Activated CD8-positive, alpha-beta memory T cell treated with anti-CD3 and anti-CD28 coated beads for 48 hours (primary cell): ENCODE measurements at regions not wholly inside any gene's neighbourhood (a gene's known extent, or its start where the extent isn't known, plus 50 kb on each side); places are given as distances from the start of the nearest gene placed in this dataset.

ENCODE experiments used
- DNase-seq, 3 experiments: peaks; one replicate each; pipeline ENCODE4 v3.0.0-alpha.2; 2020; ENCODE audit warnings: low read depth in 2 of 3, low spot score in 2 of 3

DNA sequence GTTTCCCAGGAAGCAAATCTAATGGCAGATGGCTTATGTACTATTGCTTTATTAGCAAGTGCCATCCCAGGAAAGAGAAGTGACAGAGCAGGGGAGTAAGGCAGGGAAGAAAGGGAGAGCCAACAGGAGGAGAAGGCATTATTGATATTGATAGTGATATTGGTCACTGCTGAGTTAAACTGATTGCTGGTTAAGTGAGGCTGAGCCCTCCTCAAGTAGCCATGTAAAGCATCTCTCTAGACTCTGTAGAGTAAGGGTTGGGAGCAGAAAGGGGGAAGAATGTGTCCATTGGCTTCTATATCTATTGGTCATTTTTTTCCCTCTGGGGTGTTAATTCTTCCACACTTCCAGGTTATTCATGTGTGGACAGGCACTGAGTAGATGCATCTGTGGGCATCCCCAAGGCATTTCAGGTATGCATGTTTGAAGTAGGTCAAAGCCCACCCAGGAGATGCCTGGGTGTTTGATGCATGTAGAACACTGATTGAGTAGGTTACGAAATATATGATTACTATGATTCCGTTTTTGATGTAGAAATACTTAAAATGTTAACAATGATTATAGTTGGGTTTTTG, 290.5 kb upstream of the DPYD start:
- no peak for DNase-seq

DNA sequence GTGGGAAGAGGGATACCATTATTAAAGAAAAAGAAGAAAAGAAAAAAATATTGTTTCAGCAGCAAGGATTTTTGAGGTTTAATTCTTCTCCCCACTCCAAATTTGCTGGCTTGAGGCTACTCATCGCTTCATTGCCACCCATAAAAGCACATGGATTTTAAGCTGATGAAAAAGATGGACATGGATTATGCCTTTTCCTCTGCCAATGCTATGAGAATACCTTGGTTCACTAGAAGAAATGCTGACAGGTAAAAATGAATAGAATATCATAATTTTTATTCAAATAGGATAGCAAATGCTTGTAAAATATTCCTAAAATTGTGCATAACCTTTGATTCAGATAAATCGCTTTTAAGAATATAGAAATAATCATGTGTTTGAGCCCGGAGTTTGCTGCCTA, 289.7 kb upstream of the DPYD start:
- DNase-seq = no peak

DNA sequence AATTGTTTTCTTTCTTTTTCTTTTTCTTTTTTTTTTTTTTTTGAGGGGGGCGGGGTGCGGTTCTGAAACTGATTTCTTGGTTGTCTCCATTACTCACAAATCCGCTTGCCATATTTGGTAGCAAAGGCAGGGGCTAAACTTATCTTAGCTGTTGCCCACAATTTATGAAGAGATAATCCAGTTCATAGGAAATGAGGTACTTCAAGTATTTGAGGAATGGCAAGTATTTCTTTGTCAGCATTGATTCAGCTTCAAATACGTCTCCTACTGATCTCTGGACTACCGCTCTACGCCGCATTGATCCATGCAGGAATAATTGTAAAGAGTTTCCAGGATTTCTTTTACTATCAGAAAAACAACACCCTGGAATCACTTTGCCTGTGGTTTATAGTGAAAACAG, 289.2 kb upstream of the DPYD start:
- no peak for DNase-seq

DNA sequence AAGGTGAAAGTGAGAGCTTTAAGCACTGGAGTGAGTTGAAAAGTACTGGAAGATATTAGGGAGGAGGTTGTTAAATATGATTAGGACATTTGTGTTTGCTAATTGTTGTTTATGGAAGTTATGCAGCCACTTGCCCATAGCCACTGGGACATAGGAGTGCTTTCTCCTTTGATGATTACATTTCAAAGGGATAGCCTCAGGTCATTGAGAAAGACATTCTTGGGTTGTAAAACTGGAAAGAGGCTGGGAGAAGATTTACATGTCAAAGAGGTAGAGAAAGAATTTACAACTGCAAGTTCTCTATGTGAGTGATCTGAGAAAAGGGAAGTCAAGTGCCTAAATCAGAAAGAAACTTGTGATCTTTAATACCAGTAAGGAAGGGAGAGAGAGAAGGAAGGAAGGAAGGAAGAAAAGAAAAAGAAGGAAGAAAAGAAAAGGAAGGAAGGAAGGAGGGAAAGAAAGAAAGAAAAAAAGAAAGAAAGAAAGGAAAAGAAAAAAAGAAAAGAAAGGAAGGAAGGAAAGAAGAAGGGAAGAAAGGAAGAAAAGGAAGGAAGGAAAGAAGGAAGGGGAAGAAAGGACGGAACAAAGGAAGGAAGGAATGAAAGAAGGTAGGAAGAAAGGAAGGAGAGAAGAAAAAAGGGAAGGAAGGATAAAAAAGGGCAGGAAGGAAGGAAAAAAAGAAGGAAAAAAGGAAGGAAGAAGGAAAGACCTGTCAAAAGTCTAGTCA, 284.6 kb upstream of the DPYD start:
- DNase-seq = no peak

DNA sequence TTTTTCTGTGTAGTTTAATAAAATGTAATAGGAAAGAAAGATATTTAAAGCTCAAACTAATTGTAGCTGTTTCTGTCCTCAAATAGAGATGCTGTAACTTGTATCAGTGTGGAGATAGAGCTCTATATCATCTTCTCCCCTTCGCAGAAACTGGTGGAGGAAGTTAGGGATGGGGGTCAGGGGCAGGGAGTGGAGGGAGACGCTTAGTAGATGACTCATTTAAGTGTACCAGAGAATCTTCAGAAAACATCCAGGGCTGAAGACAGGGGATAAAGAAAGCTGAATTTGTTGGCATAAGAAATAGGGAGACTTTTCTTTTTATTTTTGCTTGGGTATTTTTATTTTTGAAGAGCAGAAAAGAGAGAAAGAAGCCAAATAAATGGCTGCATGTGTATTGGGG, 282.6 kb upstream of the DPYD start:
- no peak for DNase-seq

DNA sequence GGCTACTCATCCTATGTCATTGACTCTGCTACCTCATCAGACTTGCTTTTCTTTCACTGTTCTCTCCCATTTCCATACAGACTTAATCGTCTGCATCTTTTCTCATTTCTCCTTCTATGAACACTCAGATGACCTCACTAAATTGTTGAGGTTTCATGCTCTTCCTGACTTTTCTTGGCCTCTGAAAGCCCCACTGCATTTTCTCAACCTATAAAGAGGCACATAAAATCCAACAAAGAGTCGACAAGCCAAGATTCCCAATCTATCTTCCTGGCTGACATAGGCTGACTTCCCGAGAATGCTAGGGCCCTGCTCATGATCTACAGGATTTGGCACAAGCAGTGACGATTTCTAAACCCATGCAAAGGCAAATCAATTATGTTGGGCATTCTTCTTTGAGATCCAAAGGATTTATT, 280.8 kb upstream of the DPYD start:
- no peak for DNase-seq

DNA sequence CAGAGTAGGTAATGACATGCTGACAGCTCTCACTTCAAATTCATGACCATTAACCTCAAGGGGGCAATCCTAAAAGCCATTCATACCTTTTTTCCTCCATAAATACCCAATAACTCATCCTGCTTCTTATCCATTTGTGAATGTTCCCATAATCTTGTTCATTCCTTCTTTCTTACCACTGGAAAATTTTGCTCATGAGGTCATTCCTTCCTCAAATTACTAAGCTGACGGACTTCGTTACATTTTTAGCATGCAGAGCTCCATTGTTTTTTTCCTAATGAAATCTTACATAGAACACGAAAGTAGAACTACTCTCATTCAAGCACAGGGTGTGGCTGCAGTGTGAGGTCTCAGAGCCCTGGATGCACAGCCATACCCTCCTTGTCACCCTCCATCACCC, 276.5 kb upstream of the DPYD start:
- no peak for DNase-seq

DNA sequence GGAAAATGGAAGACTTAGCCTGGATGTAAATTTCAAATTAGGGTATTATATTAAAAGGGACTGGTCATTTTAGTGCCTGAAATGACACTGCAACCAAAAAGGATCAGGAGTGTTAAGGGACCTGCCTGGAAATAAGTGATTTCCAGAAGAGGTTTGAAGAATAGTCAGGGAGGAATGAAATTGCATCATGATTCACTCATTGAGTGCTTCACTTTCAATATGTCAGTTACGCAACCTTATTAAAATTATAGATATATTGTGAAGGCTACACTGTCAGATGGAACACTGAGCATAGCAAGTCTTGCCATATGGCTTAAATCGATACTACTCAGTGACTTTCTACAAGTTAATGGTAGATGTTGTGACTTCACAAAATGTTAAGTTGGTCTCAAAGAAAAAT, 275.2 kb upstream of the DPYD start:
- DNase-seq = no peak

DNA sequence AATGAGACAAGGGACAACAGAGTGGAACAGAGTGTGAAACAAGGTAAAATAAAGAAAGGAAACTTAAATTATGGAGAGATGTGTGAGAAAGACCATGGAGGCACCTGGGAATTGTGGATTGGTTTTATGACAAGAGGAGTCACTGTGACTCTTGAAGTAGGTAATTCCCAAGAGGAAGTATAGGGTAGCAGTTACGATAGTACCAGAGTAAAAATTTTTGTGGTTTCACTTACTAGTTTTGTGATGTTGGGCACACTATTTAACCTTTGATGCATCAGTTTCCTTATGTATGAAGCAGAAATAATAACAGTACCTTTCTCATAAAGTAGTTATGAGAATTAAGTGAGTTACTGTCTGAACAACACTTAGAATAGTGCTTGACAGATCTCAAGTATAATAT, 267.9 kb upstream of the DPYD start:
- DNase-seq = no peak

DNA sequence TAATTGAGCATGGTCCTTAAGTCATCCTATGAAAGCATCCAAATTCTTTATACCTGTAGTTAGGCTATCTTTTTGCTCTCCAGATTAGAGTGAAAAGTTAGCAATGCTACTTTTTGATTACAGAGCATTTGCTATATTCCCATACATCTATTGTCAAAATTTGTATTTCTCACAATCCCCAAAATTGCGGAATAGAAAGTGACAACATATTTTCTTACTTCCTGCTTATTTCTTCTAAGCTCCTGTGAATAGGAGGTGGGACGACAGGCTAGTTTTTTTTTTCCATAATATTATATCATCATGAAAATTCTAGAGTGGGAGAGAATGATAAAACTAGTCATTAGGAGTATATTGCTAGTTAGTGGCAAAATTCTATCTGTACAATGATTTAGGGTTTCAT, 264.0 kb upstream of the DPYD start:
- no peak for DNase-seq

DNA sequence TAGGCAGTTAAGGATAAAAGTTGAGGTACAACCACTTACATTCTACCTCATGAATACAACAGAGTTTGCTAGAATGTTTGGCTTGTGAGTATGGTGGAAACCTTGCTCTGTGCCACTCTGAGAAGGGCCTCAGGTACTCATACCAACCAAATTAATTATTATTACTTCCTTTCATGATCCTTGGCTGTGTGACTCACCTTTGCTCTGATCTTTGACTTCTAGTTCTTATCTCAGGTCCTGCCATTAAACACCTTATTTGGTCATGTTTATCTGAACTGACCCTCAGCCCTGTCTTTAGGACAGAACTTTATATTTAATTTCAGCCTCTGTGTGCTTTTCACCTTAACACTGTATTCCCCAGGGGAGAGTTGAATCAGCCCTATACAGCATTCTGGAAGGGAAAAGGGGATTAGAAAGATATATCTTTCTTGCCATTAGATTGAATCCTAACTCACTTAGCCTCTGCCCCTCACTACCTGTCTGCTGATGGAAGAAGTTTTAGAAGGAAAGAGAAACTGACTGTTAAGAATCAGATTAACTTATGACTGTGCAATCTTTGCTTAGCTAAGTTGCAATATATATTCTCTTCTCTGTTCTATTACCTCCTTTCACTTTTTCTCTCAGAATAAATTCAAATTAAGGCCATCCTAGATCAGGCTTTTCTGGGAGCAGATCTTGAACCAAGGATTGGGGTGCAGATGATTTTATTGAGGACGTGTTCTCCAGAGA, 260.4 kb upstream of the DPYD start:
- DNase-seq = no peak

DNA sequence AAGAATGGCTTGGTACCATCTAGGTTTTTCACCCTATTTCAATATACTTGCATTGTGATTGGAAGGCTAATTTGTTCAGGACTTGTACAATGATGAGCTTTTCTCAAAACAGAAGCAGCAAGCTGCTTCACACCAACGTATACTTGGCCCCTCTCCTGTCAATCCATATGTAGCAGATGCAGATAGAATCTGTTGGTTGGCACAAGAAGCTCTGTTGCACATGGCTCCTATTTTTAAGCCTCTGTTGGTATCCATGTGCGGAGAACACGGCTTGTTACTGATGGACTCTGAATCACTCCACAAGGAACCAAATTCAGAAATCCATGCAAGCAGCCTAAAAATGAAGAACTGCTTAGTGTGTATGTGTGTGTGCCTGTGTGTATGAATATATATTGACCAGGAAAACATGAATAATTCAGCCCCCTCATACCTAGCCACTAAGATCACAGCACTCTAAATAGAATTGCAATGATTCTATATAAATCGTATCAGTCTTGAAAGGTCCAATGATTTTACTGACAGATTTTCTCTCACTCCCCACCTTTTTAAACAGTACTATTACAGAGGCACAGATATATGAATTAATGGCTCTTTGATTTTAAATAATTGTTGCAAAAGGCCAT, 258.4 kb upstream of the DPYD start:
- DNase-seq = no peak

DNA sequence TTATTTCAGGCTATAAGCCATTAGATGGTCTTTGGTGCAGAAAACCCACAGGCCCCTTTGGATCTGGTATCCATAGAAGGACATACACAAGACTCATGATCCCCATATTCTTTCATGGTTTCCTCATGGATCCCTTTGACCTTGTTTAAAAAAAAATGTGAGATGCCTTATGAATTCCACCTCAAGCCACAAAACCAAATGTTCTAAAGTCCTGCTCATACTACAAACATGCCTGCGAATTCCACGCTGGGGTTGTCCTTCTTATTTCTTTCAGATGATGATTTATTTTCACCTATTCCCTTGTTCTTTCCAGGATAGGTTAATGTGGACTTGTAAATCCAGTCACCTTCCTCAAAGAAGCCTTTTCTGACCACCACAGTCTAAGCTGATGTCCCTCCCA, 256.9 kb upstream of the DPYD start:
- no peak for DNase-seq

DNA sequence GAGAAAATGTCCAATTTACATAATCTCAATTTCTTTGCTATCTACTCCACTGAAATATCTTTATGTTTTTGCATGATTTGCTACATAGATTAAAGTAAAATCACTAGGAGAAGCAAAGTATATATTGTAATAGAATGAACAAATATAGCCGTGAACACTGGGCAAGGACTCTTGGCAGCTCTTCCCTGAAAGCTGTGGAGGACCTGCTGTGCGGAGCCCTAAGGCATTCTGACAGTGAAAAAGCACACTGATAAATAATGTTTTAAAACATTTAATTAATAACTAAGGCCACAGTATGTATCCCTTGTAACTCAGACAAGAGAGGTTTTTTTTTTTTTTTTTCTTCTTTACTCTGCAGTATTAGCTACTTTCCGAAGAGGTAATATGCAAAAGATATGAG, 256.1 kb upstream of the DPYD start:
- DNase-seq = no peak

DNA sequence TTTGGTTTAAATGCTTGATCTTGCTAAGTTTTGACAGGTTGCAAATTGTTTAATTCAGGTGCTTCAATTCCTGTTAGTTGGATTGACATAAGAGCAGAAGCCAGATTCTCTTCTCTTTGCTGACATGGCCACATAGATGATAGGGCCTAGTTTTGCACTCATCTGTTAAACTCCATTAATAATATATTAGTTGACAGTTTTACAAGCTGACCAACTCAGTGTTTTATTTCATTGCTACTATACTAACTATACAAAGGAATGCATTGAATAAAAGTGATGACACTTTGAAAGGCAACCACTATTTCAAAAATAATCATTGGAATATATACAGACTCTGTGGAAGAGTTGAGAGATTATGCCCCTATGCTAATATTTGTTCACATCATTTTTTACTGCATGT, 255.6 kb upstream of the DPYD start:
- DNase-seq = no peak

DNA sequence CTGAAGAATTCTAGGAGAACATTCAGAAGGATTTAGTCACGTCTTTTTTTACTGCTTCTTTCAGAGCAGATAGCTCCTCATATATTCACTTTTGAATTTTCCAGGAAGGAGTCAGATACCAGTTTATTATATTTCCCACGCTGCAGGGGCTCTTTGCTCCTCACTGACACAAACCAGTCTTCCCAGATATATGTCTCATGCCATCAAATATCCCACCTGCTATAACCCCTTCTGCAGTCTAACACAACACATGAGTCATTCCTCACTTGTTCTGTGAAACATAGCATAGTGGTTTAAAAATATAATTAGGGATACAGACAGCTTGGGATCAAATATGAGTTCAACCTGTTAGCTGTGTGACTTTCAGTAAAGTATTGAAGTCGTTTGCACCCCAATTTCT, 251.7 kb upstream of the DPYD start:
- no peak for DNase-seq

DNA sequence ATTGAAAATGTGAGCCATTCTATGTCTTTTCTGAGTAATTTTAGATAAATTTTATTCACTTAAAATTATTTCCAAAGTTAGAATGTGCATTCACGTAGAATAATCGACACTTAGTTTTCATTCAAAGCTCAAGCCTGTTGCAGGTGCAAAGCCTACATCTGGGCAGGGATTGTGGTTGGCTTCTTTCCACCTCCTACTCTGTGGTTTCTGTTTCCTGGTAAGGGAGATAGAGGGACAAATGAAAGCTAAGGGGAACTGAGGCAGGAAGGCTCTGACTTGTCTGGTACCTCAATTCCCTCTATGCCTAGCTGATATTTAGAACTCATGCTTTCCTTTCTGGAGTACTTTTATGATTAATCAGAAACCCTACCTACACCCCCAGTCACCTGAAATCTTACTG, 251.2 kb upstream of the DPYD start:
- DNase-seq = no peak

DNA sequence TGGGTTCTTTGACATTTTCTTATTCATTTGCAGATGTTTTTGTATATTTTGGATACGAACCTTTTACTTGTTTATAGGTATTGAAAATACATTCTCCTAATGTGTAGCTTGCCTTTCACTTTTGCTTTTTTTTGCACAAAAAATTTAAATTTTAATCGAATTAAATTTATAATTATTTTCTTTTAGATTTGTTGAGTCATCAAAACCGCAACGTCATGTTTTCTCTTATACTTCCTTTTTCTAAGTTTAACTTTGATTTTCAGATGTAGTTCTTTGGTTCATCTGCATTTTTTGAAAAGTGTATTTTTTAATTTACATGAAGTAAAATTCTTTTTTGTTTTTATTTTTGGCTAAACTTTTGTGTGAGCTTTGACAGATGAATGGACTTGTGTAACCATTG, 243.7 kb upstream of the DPYD start:
- no peak for DNase-seq

DNA sequence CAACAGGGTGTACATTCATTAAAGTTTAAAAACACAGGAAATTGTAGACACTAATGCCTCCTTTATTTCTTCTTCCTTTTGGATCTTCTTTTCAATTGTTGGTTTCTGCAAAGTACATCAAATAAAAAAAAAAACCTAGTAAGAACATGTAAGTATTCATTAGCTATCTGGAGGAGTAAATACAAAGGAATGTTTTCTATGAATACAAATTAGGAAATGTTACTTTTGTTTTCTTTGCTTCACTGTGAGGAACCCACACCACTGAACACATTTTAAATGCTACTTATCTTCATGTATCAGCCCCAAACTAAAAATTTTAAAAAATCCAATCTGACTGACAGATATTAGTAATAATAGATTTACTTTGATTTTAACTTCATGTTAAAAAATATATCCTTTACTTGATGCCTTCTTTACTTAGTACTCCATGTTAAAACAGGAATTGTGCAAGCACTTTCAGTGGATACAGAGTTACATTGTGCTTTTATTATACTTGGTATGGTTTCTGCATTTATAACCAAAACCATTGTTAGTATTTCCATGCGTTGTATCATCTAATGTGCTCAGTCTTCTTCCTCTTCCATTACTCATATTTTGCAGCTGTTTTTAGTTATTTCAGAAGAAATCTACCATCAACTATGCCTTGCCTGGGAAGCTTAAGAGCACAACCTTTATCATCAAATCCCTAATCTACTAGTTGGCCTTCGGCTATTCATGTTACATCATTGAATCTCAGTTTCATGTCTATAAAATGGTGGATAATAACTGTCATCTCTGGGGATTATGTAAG, 236.9 kb upstream of the DPYD start:
- DNase-seq = no peak

DNA sequence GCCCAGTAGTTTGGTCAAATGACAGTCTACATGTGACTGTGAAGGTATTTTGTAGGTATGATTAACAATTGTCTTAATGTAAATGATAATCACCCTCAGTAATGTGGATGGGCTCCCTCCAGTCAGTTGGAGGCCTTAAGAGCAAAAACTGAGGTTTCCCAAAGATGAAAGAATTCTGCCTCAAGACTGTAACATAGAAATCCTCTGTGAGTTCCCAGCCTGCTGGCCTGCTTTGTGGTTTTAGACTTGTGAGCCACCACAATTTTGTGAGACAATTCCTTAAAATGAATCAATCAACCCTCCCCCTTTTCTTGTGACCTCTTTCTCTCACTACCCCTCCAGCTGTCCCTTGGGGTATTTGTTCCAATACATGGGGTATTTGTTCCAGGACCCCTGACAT, 226.4 kb upstream of the DPYD start:
- no peak for DNase-seq

DNA sequence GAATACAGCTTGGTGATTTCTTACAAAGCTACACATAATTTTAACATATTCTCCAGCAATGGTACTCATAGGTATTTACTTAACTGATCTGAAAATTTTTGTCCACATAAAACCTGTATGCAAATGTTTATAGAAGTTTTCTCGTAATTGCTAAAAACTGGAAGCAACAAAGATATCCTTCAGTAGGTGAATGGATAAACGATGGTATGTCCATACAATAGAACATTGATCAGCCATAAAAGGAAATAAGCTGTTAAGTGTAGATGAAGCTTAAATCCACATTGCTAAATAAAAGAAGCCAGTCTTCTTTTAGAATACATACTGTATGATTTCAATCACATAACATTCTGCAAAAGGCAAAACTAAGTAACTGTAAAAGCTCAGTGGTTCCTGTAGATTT, 224.8 kb upstream of the DPYD start:
- DNase-seq = no peak

DNA sequence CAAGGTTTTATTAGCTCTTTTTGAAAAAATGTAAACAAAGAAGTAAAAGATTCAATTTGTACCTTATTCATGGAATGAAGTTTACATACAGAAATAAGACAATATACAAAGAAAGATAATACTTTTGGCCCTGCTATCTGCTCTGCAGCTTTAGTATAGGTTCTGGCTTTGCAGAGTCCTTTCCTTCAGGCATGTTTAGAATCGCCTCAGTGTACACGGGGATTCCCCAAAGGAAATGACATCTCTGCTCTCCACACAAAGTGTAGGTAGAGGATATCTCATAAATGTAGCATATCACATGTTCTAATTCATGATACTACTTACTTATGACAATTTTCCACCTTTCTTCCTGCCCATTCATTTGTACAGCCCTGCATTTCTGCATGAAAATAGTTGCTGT, 222.6 kb upstream of the DPYD start:
- DNase-seq = no peak
